Smooth muscle cell (in vitro differentiated cells): ENCODE measurements at regions not wholly inside any gene's neighbourhood (a gene's known extent, or its start where the extent isn't known, plus 50 kb on each side); places are given as distances from the start of the nearest gene placed in this dataset.

Source experiments
- DNase-seq: peaks from one replicate; lab custom pipeline; 2025; ENCODE audit not compliant: unreplicated experiment; lab: John Stamatoyannopoulos, UW
- H2AFZ ChIP-seq: fragments of 200-600 bp; sonication (generic); 2 replicates; pipeline ENCODE4 v1.6.0; 2016; ENCODE audit warnings: antibody characterized with exemption, low read depth, mild to moderate bottlenecking
- H3F3A ChIP-seq: fragments of 200-600 bp; sonication (generic); 2 replicates; pipeline ENCODE4 v1.6.0; 2017; ENCODE audit warnings: antibody characterized with exemption, low read depth
- H3K27ac ChIP-seq: fragments of 200-600 bp; sonication (generic); 2 replicates; pipeline ENCODE4 v1.5.1; 2016; ENCODE audit warnings: low read depth, mild to moderate bottlenecking
- H3K27me3 ChIP-seq: fragments of 200-600 bp; sonication (generic); 2 replicates; pipeline ENCODE4 v1.6.1; 2016; ENCODE audit warnings: low read depth, mild to moderate bottlenecking
- H3K36me3 ChIP-seq: fragments of 200-600 bp; sonication (generic); 2 replicates; pipeline ENCODE4 v1.5.1; 2016; ENCODE audit warnings: low read depth
- H3K4me1 ChIP-seq: fragments of 200-600 bp; sonication (generic); 2 replicates; pipeline ENCODE4 v1.5.1; 2016; ENCODE audit warnings: low read depth
- H3K4me2 ChIP-seq: fragments of 200-600 bp; sonication (generic); 2 replicates; pipeline ENCODE4 v1.6.0; 2016; ENCODE audit warnings: mild to moderate bottlenecking
- H3K4me3 ChIP-seq: fragments of 200-600 bp; sonication (generic); 2 replicates; pipeline ENCODE4 v1.5.1; 2016; ENCODE audit warnings: mild to moderate bottlenecking
- H3K79me2 ChIP-seq: fragments of 200-600 bp; sonication (generic); 2 replicates; pipeline ENCODE4 v1.6.0; 2016; ENCODE audit warnings: low read depth, mild to moderate bottlenecking
- H3K9ac ChIP-seq: fragments of 200-600 bp; sonication (generic); 2 replicates; pipeline ENCODE4 v1.6.0; 2016; ENCODE audit warnings: low read depth
- H3K9me3 ChIP-seq: fragments of 200-600 bp; sonication (generic); replicated peaks from 2 replicates; pipeline ENCODE4 v1.5.1; 2016; ENCODE audit warnings: low read depth
- H4K20me1 ChIP-seq: fragments of 200-600 bp; sonication (generic); 2 replicates; pipeline ENCODE4 v1.6.0; 2016; ENCODE audit warnings: low read depth
- WGBS: methylation state at CpG from one replicate; pipeline ENCODE4 v1.1.7; 2016; ENCODE audit warnings: low lambda C conversion rate; 5-methylcytosine and 5-hydroxymethylcytosine counted together
- TF ChIP-seq, protein P1 (sequence below): fragments of 200-600 bp; sonication (generic); IDR thresholded peaks from 2 replicates; pipeline ENCODE4 v1.5.1; 2017; ENCODE audit warnings: borderline replicate concordance, mild to moderate bottlenecking, antibody characterized with exemption; ENCODE audit not compliant: insufficient read depth, poor library complexity, severe bottlenecking

DNA sequence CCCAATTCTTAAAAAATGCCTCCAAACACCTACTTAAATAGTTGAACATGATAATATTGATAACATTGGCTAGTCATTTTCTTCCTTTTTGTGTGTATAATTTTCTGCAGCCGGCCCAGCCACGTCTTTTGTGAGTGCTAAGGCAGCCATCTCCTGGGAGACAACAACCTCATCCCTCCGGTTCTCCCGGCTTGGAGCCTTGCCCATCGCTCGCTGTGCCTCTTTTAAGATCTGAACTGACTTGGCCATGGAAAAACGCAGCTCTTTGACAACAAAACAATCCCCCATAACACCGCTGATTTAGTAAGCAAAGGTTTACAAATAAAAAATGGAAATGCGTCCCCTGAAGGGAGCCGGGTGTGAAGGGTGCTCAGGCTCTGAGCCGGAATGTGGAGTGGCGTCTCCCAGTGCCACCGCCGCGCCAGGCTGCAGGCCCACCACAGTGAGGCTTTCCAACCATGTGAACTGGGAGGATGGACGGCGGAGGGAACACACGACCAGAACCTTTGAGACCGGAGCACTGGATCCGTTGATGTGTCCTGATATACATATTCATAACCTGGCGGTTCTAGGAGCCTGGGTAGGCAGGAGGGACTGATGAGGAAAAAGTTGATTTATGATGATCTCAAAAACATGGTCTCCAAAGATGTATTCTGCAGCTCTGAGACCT lies 87.4 kb downstream of the SMIM21 start:
- Histone ChIP-seq H3K4me1 (no peaks in the 10 kb centered on the region), H3K27me3 (no peaks in the 10 kb centered on the region), H3K4me2 (no peak overlapping the region), H4K20me1 (no peaks in the 10 kb centered on the region), H3K79me2 (no peaks in the 10 kb centered on the region), H3K36me3 (no peaks in the 10 kb centered on the region), H3K9ac (no peak overlapping the region), H3K9me3 (no peaks in the 10 kb centered on the region), H3K4me3 (no peak overlapping the region), H2AFZ (no peak overlapping the region), H3K27ac (no peak overlapping the region), H3F3A (no peaks in the 10 kb centered on the region)
- WGBS: 97% methylated on average over 21 of the region's 21 CpGs
- TF ChIP-seq, protein P1, sequence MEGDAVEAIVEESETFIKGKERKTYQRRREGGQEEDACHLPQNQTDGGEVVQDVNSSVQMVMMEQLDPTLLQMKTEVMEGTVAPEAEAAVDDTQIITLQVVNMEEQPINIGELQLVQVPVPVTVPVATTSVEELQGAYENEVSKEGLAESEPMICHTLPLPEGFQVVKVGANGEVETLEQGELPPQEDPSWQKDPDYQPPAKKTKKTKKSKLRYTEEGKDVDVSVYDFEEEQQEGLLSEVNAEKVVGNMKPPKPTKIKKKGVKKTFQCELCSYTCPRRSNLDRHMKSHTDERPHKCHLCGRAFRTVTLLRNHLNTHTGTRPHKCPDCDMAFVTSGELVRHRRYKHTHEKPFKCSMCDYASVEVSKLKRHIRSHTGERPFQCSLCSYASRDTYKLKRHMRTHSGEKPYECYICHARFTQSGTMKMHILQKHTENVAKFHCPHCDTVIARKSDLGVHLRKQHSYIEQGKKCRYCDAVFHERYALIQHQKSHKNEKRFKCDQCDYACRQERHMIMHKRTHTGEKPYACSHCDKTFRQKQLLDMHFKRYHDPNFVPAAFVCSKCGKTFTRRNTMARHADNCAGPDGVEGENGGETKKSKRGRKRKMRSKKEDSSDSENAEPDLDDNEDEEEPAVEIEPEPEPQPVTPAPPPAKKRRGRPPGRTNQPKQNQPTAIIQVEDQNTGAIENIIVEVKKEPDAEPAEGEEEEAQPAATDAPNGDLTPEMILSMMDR: no peak
- no peak for DNase-seq
